PFSK-1 (cell line): ENCODE measurements at regions not wholly inside any gene's neighbourhood (a gene's known extent, or its start where the extent isn't known, plus 50 kb on each side); places are given as distances from the start of the nearest gene placed in this dataset.

Source experiments
- FOXP2 ChIP-seq: optimal IDR thresholded peaks from 2 replicates; pipeline ENCODE3; 2011; ENCODE audit warnings: borderline replicate concordance, control low read depth, inconsistent platforms; ENCODE audit not compliant: insufficient read depth; ENCODE audit errors: extremely low read length, extremely low read depth
- POLR2AphosphoS5 ChIP-seq: IDR thresholded peaks from 2 replicates; pipeline ENCODE4 v1.6.1; 2012; ENCODE audit warnings: low read depth, mild to moderate bottlenecking, control low read depth, low read length, moderate library complexity
- REST ChIP-seq, 2 experiments: IDR thresholded peaks; 2 replicates each; pipeline versions ENCODE4 v1.6.1 to v1.8.0; 2011 to 2012; ENCODE audit warnings: low read depth in 2 of 2, low read length in 2 of 2, control low read depth in 1 of 2, inconsistent platforms in 1 of 2, mild to moderate bottlenecking in 1 of 2, moderate library complexity in 1 of 2; ENCODE audit not compliant: insufficient read depth in 1 of 2
- SIN3A ChIP-seq: IDR thresholded peaks from 2 replicates; pipeline ENCODE4 v1.6.1; 2012; ENCODE audit warnings: mild to moderate bottlenecking, low read length, moderate library complexity, borderline replicate concordance; ENCODE audit not compliant: insufficient read depth
- TAF1 ChIP-seq: IDR thresholded peaks from 2 replicates; pipeline ENCODE4 v1.6.1; 2012; ENCODE audit warnings: low read length, control low read depth, borderline replicate concordance; ENCODE audit not compliant: insufficient read depth

GRCh38 chr2:234324116-234324515 is 172.8 kb downstream of the ARL4C start:
- no peak for TF ChIP-seq REST (IDR thresholded peaks at IDR 0.05; ENCODE audit: insufficient read depth in 1 of 2, low read depth in 2 of 2, low read length in 2 of 2)
- TF ChIP-seq SIN3A, result no peak
- no peak for TF ChIP-seq TAF1
- no peak for TF ChIP-seq FOXP2

- no peak for TF ChIP-seq TAF1
- TF ChIP-seq SIN3A, result no peak
- TF ChIP-seq POLR2AphosphoS5, result no peak
- no peak for TF ChIP-seq REST (IDR thresholded peaks at IDR 0.05; ENCODE audit: insufficient read depth in 1 of 2, low read depth in 2 of 2, low read length in 2 of 2)
- TF ChIP-seq FOXP2, result no peak
These were observed 174.0 kb downstream of the ARL4C start for GRCh38 chr2:234322766-234323465.

GRCh38 chr2:234320066-234320465 is 176.8 kb downstream of the ARL4C start:
- TF ChIP-seq POLR2AphosphoS5, result no peak
- no peak for TF ChIP-seq REST (IDR thresholded peaks at IDR 0.05; ENCODE audit: insufficient read depth in 1 of 2, low read depth in 2 of 2, low read length in 2 of 2)
- TF ChIP-seq SIN3A, result no peak
- TF ChIP-seq TAF1, result no peak
- TF ChIP-seq FOXP2, result no peak

- TF ChIP-seq REST (IDR thresholded peaks at IDR 0.05; ENCODE audit: insufficient read depth in 1 of 2, low read depth in 2 of 2, low read length in 2 of 2), result no peak
- no peak for TF ChIP-seq FOXP2
- no peak for TF ChIP-seq TAF1
- no peak for TF ChIP-seq SIN3A
- TF ChIP-seq POLR2AphosphoS5, result no peak
These were observed 178.5 kb downstream of the ARL4C start for GRCh38 chr2:234318361-234318760.
